Inflammatory macrophage treated with lipopolysaccharide for 4 hours (primary cell): ENCODE measurements at regions not wholly inside any gene's neighbourhood (a gene's known extent, or its start where the extent isn't known, plus 50 kb on each side); places are given as distances from the start of the nearest gene placed in this dataset.

Experiments
- DNase-seq: peaks from one replicate; pipeline ENCODE4 v3.0.0-alpha.2; 2020

DNA sequence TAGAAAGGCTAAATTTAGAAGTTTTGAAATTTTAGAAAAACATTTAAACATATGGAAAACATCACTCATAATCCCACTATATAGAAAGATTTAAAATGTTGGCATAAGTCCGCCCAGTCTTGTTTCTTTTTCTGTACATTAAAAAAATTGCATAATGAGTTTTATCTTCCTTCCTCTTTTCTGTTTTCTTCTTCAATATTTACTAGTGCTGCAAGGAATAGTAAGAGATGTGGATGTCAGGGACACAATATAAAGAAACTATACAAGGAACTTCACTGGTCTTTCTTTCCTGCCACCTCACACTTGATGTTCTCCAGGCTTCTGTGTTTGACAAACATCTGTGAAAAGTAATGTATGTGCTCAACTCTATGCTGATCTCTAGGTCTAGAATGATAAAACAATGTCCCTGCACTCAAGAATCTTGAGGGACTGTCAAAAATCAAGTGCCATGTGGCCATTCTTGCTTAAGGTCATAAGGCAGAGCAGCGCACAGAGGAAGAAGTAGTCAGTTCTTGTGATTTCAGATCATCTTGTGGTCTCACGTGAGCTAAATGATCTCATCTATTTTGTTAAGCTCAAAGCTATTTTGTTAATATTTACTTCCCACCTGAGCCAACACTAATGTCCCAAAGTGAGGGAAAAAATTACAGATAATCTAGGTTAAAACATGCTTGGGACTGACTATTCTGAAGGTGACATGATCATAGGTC lies 186.9 kb upstream of the OBI1 start:
- DNase-seq: peak; percentile 65

DNA sequence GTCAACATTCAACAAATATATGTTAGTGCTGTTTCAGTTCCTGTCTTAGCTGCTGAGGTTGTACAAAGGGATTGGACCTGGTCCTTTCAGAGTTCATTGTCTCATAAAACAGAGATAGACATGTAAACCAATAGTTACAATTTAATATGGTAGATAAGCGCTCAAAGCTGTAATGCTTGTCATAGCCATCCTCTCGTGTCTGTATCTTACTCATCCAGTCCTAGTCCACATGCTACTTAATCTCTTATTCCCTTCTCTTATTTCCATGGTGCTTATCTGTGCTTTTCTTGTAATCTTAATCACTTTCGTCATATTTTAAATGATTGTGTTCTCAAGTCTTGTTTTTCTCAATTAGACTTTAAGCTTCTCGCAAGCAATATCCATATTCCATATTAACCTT lies 185.2 kb upstream of the OBI1 start:
- no peak for DNase-seq

DNA sequence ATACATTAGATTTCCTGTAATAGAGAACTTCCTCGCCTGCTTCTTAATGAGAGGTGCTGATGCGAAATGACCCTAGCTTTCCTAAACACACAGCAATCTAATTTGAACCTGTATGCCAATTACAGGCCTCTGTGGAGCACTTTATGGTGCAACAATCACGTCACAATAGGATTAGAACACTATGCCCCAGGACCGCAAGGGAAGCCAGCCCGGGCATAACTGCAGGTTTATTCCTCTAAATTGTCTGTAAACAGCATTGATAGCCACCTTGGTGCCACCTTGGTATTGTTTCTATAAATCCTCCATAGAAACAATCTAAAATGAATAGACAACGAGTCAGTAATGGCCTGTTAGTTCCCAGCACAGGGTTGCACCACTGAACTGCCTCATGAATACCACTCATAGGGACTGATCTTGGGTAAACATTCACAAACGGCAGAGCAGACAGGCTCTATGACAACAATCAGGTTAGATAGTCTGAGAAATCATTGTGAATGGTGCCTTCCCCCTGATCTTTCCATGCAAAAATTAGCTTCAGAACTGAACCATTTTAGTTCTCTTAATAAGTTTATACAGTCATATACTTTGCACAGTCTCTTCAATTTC lies 182.5 kb upstream of the OBI1 start:
- DNase-seq: no peak

DNA sequence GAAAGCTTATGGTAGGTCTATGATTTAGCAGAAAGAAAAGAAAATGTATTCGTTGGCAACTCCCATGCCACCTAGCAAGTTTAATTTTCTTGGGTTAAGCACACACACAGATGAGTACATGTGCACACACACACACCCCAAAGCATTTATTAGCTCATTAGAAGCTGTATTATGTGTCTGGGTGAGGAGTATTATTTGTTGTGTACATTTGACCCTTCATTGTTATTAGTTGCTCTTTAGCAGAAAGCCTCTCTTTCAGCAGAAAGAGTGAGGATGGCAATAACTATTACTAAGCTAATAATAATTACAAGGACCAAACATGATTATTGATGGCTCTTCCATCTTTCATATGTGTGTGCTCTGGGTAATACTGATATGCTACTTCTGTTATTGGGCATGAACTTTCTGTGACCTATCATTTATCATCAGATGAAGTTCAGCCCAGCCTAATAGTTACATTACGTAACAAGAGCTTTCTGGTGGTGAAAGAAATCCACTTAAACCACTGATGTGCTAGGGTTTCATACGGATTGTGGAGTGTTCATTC lies 177.4 kb upstream of the OBI1 start:
- no peak for DNase-seq

DNA sequence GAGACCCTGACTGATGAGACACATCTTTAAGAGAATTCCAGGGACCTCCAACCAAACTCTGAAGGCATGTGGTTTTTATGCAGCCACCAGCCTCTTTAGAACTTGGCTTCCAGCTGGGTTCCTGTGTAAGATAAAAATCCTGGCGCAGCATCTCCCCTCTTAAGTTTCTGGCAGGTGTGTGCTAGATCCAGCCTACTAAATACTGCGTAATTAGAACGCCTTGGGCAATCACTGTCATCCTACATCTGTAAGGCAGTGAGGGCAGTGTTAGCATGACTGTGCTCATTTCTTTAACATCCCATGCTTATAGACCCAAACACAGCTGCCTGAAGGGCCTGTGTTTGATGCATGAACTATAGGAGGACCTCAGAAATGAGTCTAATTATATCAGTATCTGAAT lies 173.5 kb upstream of the OBI1 start:
- no peak for DNase-seq

DNA sequence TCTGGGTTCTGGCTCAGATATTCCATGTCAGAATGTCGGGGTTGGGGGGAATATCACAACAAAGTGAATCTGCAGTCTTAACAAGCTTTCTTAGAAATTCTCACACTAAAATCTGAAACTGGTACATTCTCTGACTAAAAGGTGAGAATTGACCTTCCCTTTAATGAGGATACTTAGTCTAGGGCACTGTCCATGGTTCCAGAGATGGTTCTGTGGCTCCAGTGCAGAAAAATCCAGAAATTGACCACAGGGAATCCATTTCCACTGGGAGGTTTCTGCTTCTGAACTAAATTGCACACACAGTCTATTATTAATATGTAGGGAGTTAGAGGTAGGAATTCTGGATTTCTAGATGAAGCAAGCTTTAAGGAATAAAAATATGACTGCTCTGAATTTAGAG lies 171.6 kb upstream of the OBI1 start:
- DNase-seq: no peak

DNA sequence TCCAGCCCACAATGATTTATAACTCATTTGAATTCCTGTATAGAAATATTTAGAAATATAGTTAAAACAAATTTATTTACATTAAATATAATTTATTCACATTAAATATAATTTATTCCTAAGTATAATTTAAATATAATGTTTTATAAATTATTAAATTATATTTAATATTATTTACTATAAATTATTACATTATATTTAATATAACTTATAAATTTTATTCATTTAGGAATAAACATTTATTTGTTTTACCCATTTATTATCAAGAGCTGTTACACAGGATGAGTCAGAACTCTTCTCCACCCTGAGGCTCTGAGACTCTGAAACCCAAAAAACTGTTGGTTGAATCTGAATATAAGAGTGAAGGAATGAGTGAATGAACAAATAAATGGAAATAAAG lies 170.9 kb upstream of the OBI1 start:
- no peak for DNase-seq

DNA sequence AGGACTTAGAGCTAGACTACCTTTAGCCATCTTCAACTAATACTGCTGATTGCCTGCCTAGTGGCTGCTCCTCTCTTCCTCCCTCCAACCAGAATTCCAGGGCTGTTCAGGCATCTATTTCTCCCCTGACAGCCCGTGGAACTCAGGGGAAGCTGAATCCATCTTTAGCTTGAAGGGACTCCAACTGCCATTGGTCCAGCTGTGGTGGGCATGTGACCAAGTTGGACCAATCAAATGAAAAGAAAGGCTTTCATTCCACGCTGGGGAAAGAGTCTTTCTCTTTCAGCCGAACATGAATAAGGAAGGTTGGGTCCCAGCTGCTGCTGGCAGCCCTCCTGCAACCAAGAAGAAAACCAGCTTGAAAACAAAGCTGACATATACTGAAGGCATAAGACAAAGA lies 168.5 kb upstream of the OBI1 start:
- DNase-seq: no peak

DNA sequence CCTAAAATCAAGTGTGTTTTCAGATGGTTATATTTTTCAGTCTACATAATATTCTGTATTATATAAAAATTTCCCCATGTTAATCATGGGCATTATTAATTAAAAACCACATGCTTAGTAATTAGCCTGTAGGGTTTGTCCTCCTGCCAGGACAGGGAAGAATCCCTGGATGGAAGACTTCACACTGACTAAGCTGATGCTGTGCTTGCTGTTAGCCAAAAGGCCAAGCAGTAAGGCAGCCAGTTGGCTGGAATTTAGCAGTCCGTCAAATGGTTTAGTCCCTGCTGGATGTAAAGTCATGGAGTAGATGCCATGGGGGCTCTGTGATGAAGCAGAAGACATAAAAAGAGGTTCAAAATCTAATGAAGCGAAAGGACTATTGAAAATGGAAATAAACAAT lies 168.0 kb upstream of the OBI1 start:
- no peak for DNase-seq

DNA sequence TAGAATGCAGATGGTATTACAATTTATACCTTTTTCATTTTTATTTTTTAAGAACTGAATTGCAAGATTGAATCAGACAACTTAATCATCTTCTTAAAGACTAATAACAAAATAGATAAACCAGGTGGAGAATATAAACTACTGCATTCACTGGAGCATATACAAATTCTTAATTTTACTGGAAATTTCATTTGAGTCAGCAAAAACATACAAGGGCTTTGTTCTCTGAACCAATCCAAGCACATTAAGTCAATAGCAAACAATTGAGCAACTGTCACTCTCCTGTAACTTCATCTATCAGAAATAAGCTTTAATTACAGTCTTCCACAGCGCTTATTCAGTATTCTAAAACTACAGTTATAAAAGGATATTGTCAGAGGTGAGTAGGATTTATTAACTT lies 167.4 kb upstream of the OBI1 start:
- DNase-seq: no peak

DNA sequence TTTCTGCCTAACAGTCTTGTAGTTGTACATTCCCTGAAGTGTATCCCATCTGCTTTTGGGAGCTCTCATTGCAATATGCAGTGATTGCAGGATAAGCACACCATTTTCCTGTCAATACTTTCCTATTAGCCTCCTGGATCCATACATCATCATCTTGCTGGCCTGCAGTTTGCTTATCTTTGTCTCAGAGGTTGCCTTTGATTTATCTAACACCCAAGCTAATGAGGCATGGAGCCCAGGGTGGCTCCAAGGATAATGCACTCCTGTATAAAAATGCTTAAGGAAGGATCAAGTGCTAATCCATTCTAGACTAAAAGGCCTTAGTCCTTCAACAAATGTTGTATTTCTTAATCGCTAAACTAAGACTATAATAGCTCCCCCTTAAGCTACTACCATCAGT lies 161.6 kb upstream of the OBI1 start:
- DNase-seq: no peak

DNA sequence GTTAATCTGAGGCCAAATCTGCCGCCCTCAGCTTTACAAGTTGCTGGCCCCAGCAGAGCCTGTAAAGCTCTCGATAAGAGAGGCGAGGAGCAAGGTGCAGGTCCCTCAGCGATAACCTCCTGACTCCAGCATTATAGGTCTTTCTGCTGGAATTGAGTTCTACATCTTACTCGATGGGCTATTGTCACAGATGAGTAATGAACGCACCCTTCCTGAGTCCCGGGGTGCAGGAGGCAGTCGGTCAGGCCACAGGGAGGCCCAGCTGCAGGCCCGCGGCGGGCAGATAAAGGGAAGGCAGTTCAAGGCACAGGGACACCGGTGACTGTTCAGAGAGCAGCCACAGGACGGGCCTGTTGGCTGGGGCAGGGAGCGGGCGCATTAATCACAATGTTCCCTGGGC lies 157.6 kb upstream of the OBI1 start:
- no peak for DNase-seq

DNA sequence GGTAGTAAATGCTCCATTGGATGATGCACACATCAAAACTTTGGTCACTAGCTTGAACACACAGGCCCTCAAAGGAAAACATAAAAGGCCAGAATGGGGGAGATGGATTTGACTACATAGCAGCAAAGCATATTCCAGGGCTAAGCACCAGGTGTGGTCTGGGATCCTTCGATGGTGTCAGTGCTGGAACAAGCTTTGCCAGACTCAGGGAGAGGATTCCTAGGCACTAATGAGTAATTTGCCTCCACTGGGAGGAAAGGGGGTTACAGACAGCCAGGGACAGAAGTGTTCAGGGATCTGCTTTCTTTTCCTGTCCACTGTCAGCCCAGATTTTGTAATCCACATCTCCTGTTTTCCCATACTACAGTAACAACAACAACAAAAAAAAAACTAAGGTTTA lies 157.2 kb upstream of the OBI1 start:
- DNase-seq: no peak

DNA sequence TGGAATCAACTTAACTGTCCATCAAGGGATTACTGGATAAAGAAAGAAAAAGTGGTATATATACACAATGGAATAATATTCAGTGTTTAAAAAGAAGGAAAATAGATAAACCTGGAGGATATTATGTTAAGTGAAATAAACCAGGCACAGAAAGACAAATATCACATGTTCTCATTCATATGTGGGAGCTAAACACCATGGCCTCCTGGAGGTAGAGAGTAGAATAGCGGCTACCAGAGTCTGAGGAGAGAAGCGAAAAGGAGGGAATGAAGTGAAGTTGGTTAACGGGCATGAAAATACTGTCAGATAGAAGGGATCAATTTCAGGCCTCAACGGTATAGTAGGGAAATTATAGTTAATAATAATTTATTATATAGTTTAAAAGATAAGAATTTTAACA lies 147.5 kb upstream of the OBI1 start:
- DNase-seq: no peak

DNA sequence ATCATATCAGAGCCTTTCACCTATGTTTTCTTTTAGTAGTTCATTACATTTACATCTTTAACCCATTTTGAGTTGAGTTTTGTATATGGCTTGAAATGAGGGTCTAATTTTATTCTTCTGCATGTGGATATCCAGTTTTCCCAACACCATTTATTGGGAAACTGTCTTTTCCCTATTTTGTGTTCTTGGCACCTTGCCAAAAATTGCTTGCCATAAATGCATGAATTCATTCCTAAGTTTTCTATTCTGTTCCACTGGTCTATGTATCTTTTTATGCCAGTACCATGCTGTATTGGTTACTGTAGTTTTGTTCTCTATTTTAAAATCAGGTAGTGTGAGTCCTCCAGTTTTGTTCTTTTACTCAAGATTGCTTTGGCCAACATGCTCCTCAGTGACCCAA lies 144.0 kb upstream of the OBI1 start:
- DNase-seq: no peak

DNA sequence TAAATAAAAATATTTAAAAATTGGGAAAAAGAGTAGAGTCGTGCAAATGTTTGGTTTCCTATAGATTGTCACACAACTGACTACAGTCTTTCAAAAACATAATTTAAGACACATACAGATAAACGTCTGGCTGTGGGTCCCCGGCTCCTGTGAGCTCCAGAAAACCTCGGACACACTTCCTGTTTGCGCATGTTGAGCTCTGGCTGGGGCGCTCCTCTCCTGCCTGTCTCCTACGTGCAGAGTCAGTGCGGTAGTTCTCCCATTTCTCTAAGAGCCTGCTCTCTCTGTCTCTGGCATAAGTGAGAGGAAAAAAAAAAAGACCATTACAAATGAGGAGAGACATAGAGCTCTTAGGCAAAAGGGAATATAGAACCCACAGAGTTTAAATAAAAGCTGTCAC lies 128.2 kb upstream of the OBI1 start:
- no peak for DNase-seq

DNA sequence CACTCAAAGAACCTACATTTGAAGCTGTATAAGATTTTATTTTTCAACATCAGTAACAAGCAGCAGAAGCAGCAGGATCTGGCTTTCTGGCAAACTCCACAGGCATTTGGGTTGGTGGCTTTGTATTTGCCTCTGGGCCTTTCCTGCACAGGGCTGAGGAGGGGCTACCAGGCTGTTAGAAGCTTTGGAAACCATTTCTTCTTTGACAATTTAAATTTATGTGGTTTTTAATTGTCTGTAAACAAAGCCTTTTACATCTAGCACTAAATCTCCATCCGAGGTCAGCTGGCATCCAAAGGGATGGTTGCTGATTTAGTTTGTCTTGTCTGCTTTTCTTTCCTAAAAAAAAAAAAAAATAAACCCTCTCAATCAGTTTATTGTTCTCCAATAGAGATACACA lies 127.5 kb upstream of the OBI1 start:
- DNase-seq: no peak

DNA sequence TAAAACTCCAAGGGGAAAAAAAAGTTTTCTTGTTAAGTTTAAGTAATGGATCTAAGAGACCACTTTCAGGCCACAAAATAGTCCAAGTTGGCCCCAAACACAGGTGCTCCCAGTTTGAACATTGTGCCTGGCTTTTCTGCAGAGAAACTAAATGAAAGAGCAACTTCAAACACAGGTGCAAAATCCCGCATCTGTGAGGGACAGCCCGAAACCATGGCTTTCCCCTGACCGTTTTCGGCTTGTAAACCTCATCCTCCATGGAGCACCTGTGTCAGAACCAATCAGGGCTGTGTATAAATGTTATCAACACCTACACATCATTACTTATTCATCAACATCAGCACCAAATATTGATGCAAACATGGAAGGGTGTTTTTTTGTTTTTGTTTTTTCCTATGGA lies 126.8 kb upstream of the OBI1 start:
- DNase-seq: no peak

DNA sequence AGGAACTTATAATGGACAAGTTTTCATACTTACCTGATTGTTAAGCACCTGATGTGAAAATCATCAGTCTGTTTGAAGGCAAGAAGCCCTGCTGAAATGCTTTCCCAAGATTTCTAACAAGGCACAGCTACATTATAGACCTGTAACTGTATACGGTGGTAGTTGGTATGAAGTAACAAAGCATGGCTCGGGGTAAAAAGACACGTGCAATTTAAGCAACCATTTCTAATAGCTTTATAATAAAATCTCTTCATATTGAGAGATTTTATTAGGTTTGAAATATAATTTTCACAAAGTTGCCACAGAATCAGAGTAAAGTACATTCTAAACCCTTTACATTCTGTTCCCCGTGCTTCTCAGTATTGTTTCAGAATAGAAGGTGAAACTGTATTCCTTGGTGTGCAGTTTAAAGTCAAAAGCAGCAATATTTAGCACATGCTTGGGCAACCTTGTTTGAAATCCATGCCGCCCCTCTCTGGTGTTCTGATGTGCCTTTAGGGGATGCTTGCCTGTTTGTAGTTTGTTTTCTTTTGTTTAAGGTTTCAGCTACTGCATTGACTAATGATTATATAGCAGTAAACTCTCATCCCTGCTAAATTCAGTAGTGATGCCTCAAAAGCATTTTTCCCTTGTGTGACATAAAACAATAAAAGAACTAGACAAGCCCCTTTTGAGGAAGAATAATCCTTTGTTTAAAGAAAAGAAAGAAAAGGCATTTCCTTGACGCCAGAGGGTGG lies 125.2 kb upstream of the OBI1 start:
- no peak for DNase-seq

DNA sequence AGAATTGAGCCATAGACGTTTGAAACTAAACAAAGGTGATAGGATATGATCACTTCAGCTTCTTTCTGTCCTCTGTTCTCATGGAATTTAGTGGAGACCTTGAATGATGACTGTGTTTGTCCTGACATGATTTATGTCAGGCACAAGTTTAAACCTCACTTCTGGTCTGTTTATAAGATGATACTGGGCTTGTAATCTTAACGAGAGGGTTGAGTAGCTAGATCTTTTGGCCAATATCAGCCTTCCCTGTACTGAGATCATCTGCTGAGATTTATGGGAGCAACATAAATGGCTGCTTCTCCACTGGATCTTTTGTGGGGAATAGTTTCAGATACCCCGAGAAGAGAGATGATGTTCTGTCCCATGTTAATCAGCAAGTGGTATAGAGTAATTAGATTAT lies 121.8 kb upstream of the OBI1 start:
- no peak for DNase-seq

DNA sequence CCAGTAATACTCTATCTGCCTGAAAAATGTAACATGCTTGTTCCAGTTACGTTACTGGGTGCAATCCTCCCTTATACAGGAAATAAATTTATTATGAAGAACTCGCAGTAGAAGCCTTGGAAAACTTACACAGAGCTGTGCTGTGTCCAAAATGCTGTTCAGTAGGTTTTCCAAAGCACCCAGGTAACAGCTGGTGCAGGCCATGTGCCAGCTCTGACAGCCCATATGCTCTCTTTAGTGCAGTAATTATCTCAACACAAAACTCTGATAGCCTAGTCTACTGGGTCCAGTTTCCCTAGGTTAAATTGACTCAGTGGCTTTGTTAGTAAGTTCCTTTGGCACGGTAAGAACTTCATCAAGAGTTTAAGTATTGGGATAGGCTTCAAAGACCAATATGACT lies 120.7 kb upstream of the OBI1 start:
- DNase-seq: no peak

DNA sequence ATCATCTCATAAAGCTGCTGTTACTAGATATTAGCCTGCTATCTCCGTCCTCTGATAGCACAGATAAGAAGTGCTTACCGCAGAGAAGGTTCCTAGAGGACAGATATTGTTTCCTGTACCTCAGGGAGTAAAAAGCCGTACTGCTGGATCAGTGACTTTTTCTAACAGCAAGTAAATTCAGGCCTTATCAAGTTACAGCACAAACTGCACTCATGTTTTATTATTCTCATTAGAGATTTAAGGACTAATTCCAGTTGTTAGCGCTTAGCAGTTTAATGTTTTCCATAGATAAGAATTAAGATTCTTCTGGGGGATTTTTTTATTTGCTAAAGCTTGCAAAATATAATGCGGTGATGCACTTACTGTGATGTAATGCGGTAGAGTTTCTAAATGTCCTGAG lies 119.0 kb upstream of the OBI1 start:
- DNase-seq: no peak

DNA sequence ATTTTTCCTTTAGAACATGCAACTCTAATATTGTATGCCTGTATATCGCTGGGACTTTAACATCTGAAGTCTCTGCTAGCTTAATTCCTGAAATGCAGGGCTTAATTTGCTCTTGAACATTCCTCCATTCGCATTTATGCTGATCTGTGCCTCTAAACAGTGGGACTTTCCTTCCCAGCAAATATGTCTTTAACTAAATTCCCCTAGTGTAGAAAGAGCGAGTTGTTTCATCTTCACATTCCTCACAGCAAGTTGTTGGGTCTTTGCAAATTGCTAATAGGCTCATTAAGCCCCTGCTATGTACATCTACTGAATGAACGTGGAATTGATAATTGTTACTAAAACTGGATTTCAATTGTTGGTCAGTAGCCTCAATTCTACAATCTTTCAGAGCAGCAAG lies 118.4 kb upstream of the OBI1 start:
- DNase-seq: no peak

DNA sequence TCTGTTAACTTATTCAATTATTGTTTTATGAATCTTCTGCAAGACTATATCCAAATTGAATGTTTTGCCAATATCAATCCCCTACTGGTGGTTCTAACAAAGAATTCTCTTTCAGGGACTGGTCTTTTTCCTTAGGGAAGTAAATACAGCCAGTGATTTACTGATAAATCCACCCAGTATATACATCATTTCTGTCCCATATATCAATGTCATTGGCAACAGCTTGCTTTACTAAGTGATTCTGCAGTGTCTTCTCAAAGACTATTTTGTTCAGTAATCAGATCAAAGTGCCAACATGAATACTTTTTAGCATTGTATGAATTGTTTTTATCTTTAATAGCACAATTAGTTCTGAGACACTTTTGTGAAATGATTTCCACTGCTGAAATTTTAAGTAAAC lies 114.0 kb upstream of the OBI1 start:
- no peak for DNase-seq
